ENCODE measurements at regions not wholly inside any gene's neighbourhood (a gene's known extent, or its start where the extent isn't known, plus 50 kb on each side); places are given as distances from the start of the nearest gene placed in this dataset.

DNA sequence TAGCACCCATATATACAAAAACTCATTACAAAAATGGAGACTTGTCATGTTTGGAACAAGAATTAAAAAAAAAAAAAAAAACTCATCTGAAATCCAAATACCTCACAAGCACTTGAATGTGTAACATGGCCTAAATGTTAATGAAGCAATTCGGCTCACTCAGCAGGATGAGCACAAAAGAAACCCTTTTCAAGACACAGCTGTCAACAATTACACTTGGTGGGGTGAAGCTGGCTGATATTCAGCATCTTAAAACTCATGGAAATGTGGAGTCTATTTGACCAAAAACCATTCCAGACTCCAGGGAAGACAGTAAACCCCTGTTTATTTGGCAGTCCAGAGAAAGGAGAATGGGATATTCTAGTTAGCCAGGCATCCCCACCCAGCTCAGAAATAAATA, 205.4 kb upstream of the TSC22D2 start:
- H3K4me3 ChIP-seq (ENCODE audit: low read depth, low read length) = no peak overlapping the region
- no peak for DNase-seq (ENCODE audit: low read depth)
- TF ChIP-seq, protein P1, sequence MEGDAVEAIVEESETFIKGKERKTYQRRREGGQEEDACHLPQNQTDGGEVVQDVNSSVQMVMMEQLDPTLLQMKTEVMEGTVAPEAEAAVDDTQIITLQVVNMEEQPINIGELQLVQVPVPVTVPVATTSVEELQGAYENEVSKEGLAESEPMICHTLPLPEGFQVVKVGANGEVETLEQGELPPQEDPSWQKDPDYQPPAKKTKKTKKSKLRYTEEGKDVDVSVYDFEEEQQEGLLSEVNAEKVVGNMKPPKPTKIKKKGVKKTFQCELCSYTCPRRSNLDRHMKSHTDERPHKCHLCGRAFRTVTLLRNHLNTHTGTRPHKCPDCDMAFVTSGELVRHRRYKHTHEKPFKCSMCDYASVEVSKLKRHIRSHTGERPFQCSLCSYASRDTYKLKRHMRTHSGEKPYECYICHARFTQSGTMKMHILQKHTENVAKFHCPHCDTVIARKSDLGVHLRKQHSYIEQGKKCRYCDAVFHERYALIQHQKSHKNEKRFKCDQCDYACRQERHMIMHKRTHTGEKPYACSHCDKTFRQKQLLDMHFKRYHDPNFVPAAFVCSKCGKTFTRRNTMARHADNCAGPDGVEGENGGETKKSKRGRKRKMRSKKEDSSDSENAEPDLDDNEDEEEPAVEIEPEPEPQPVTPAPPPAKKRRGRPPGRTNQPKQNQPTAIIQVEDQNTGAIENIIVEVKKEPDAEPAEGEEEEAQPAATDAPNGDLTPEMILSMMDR (IDR thresholded peaks at IDR 0.05; ENCODE audit: insufficient read depth, low read depth, low read length, missing control alignments) = no peak

DNA sequence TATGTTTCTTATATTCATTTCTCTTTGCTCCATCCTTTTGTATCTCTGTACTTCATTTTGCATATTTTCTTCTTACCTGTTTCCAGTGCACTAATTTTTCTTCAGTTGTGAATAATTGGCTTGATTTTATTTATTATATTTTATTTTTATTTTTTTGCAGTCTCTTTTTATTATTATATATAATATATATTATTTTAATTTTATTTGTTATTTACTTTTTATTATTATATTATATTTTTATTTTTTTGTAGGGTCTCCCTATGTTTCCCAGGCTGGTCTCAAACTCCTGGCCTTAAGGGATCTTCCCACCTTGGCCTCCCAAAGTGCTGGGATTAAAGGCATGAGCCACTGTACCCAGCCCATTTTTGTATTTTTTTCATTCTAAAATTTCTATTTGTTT, 213.1 kb upstream of the TSC22D2 start:
- DNase-seq (ENCODE audit: low read depth) = no peak
- TF ChIP-seq, protein P1 (IDR thresholded peaks at IDR 0.05; ENCODE audit: insufficient read depth, low read depth, low read length, missing control alignments) = no peak
- no peak overlapping the region for H3K4me3 ChIP-seq (ENCODE audit: low read depth, low read length)

DNA sequence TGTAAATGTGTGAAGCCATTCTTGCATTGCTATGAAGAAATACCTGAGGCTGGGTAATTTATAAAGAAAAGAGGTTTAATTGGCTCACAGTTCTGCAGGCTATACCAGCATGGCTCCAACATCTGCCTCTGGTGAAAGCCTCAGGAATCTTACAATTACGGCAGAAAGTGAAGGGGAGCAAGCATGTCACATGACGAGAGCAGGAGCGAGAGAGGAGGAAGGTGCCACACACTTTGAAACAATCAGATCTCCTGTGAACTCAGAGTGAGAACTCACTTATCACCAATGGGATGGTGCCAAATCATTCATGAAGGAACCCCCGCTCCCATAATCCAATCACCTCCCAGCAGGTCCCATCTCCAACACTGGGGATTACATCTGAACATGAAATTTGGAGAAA, 213.6 kb upstream of the TSC22D2 start:
- no peak for DNase-seq (ENCODE audit: low read depth)
- TF ChIP-seq, protein P1 (IDR thresholded peaks at IDR 0.05; ENCODE audit: insufficient read depth, low read depth, low read length, missing control alignments) = no peak
- no peak overlapping the region for H3K4me3 ChIP-seq (ENCODE audit: low read depth, low read length)

DNA sequence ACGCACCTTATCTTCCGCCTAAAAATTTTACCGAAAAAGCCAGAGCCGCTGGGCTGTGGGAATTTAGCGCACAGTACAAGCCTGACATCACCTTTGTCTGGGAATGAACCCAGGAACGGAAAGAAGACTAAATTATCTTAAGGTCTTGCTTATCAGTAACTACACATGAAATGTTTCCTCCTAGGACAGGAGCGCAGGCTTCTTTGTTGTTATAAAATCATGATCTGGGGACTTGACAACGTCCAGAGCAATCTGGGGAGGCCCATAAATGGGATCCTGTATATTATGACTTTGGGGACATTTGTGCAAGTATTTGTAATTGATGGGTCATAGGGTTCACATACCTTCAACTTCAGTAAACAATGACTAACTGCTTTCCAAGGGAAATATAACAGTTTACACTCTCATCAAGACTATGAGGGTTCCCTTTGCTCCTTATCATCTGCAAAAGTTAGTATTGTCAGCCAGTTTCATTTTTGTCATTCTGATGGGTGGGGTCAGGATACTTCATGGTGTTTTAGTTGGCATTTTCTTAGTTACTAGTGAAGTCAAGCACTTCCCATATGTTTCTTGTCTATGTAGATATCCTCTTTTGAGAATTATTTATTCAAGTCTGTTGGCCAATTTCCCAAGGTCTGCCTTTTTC, 213.9 kb upstream of the PFN2 start:
- H3K4me3 ChIP-seq (ENCODE audit: low read depth, low read length) = no peak overlapping the region
- no peak for DNase-seq (ENCODE audit: low read depth)
- TF ChIP-seq, protein P1 (IDR thresholded peaks at IDR 0.05; ENCODE audit: insufficient read depth, low read depth, low read length, missing control alignments) = no peak

DNA sequence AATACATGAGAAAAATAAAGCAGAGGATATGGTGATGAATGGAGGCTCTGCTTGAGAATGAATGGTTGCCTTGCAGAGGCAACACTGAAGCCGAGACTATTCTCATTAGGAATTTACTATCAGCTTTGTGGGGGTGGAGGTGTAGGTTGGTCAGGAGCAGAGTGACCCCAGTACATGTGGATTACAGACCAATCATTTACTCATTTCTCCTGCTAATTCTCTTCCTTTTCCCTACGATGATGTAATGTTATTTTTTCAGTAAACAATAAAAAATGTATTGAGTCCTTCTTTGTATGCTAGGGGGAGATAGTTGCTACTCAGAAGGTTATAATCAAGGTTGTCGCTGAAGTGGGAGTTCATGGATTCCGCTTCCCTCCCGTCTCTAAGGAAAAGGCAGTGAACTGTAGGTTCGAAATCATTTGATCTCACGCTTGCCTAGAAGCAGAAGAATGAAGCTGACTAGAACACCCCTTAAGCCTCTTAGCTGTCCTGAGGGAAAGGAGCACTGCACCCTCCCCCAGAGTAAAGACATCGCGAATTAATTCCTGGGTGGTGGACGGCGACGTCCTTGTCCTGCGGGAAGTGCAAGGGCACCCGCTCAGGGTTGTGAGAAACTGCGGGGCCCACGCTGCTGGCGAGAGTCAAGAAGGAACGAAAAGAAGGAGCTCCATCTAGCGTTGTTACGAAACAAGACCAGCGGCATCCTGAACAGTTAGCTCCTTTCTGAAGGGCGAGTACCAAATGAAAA, 213.2 kb upstream of the PFN2 start:
- peak; percentile 83 for DNase-seq (ENCODE audit: low read depth)
- TF ChIP-seq, protein P1 (IDR thresholded peaks at IDR 0.05; ENCODE audit: insufficient read depth, low read depth, low read length, missing control alignments) = peak; percentile 70
- H3K4me3 ChIP-seq (ENCODE audit: low read depth, low read length) = peak overlapping the region; percentile 31

DNA sequence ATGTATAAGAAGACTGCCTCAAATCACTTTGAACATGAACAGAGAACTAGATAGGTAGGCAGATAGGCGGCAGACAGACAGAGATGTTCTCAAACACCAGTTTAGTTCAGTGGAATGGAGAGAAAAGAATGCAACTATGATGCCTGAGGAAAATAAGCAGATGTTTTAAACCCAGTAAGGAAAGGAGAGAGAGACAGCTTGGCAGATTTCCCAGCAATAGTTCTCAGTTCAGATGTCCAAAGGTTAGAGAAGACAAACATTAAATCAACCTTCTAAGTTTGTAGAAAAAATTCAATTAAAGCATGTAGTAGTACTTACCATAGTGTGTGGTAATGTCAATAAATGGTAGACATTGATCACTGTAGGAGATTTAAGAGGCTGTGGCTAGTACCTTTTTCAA, 209.6 kb upstream of the PFN2 start:
- no peak overlapping the region for H3K4me3 ChIP-seq (ENCODE audit: low read depth, low read length)
- TF ChIP-seq, protein P1 (IDR thresholded peaks at IDR 0.05; ENCODE audit: insufficient read depth, low read depth, low read length, missing control alignments) = no peak
- DNase-seq (ENCODE audit: low read depth) = no peak

Data from GM12865 (cell line).